GM12873 (cell line): ENCODE measurements at regions not wholly inside any gene's neighbourhood (a gene's known extent, or its start where the extent isn't known, plus 50 kb on each side); places are given as distances from the start of the nearest gene placed in this dataset.

Experiments used
- CTCF ChIP-seq: IDR thresholded peaks from 2 replicates; pipeline ENCODE4 v1.5.1; 2012; ENCODE audit warnings: low read depth, mild to moderate bottlenecking, moderate library complexity, low read length, control low read depth; ENCODE audit not compliant: insufficient read depth; ENCODE audit errors: missing control alignments

- TF ChIP-seq CTCF = no peak
Measured at GRCh38 chr11:70910835-70911234, 341.5 kb downstream of the SHANK2 start.

GRCh38 chr11:70912226-70912840 lies 340.0 kb downstream of the SHANK2 start:
- no peak for TF ChIP-seq CTCF

GRCh38 chr11:70913715-70914231 lies 338.6 kb downstream of the SHANK2 start:
- no peak for TF ChIP-seq CTCF

GRCh38 chr11:70914496-70914895 lies 337.9 kb downstream of the SHANK2 start:
- TF ChIP-seq CTCF = no peak

- TF ChIP-seq CTCF = no peak
Measured at GRCh38 chr11:70915158-70915985, 337.0 kb downstream of the SHANK2 start.

GRCh38 chr11:70916351-70916750 lies 336.0 kb downstream of the SHANK2 start:
- no peak for TF ChIP-seq CTCF

- TF ChIP-seq CTCF = no peak
Measured at GRCh38 chr11:70918242-70918641, 334.1 kb downstream of the SHANK2 start.
